Breast epithelium (tissue), 3 donors: ENCODE measurements at regions not wholly inside any gene's neighbourhood (a gene's known extent, or its start where the extent isn't known, plus 50 kb on each side); places are given as distances from the start of the nearest gene placed in this dataset.

Experiments used
- CTCF ChIP-seq, 3 donors: fragments of 450-650 bp; IDR thresholded peaks; one replicate each; pipeline ENCODE4 v1.5.1; 2016 to 2017; ENCODE audit warnings: antibody characterized with exemption in 3 of 3, mild to moderate bottlenecking in 3 of 3, moderate library complexity in 3 of 3
- POLR2A ChIP-seq: fragments of 450-650 bp; IDR thresholded peaks from one replicate; pipeline ENCODE4 v1.6.1; 2016; ENCODE audit warnings: antibody characterized with exemption, mild to moderate bottlenecking, moderate library complexity

GRCh38 chr1:170252851-170253579, 107.3 kb downstream of the NTMT2 start:
- TF ChIP-seq CTCF (IDR thresholded peaks at IDR 0.05) (no peak), POLR2A (no peak)
